ENCODE measurements at regions not wholly inside any gene's neighbourhood (a gene's known extent, or its start where the extent isn't known, plus 50 kb on each side); places are given as distances from the start of the nearest gene placed in this dataset.
A peak's percentile ranks its signal among the peaks of the same experiment; 100 is the strongest.

DNA sequence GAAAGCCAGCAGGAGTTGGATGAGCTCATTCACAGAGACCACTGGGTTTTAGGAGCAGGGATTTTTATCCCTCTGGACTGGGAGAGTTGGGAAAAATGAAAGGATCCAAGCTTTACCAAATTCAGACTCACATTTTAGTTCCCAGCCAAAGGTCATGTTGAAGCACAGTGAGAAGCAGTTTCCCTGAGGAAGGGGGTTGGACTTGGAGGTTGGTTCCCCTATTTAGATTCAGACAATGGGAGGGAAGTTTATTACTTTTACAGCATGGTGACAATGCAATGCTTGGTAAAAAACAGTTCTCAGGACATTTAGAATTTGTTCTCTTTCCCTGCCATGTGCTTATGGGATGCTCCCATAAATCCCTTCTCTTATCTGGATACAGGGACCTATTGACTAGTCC lies 57.3 kb upstream of the ZNF648 start:
- no peak for TF ChIP-seq CTCF (IDR thresholded peaks at IDR 0.05; ENCODE audit: control extremely low read depth, extremely low read depth)
- ATAC-seq (ENCODE audit: insufficient read depth, low FRiP score) (no peak), DNase-seq (no peak)
- Histone ChIP-seq H3K9ac (ENCODE audit: insufficient read depth in 1 of 2, low read length in 2 of 2) (no peak overlapping the region), H3K27me3 (ENCODE audit: control insufficient read depth in 3 of 3, insufficient read depth in 3 of 3, low read length in 2 of 3) (no peaks in the 10 kb centered on the region), H3K4me3 (no peak overlapping the region), H3K4me1 (ENCODE audit: control insufficient read depth in 5 of 5, insufficient read depth in 5 of 5, low read length in 5 of 5) (peaks cover 0 to 8% (median 4%) of the 10 kb centered on the region in 5 donors), H3K9me3 (ENCODE audit: control insufficient read depth in 4 of 4, insufficient read depth in 3 of 4, low read length in 3 of 4) (no peaks in the 10 kb centered on the region), H3K27ac (ENCODE audit: low read depth in 1 of 2, low read length in 1 of 2) (no peak overlapping the region), H3K36me3 (ENCODE audit: control insufficient read depth in 4 of 4, insufficient read depth in 4 of 4, low read length in 4 of 4) (no peaks in the 10 kb centered on the region)

DNA sequence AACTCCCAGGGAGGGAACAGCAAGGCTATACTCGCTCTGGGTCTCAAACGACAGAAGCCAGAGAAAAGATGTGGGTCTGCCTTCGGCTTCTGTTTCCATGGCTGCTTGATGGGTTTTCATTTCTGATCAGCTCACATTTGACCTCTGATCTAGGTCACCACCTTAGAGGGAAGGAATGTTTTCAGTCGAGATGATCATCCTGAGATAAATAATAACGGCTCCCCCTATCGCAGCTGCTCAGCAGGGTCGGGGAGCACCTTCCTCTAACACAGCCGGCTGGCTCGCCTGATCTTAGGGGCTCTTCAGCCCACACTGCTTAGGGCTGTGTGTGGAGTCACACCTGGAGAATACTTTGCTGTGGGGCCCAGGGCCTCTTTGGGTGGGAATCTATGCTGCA lies 53.1 kb upstream of the ZNF648 start:
- WGBS, 2 donors = 59 to 64% methylated on average over 9 of the region's 9 CpGs
- no peak for ATAC-seq (ENCODE audit: insufficient read depth, low FRiP score)
- peaks cover 0 to 4% (median 0%) of the 10 kb centered on the region in 5 donors for H3K4me1 ChIP-seq (ENCODE audit: control insufficient read depth in 5 of 5, insufficient read depth in 5 of 5, low read length in 5 of 5)
- H3K9ac ChIP-seq (ENCODE audit: insufficient read depth in 1 of 2, low read length in 2 of 2) = no peak overlapping the region
- H3K27me3 ChIP-seq (ENCODE audit: control insufficient read depth in 3 of 3, insufficient read depth in 3 of 3, low read length in 2 of 3) = no peaks in the 10 kb centered on the region
- H3K27ac ChIP-seq (ENCODE audit: low read depth in 1 of 2, low read length in 1 of 2) = no peak overlapping the region
- no peaks in the 10 kb centered on the region for H3K9me3 ChIP-seq (ENCODE audit: control insufficient read depth in 4 of 4, insufficient read depth in 3 of 4, low read length in 3 of 4)
- H3K36me3 ChIP-seq (ENCODE audit: control insufficient read depth in 4 of 4, insufficient read depth in 4 of 4, low read length in 4 of 4) = no peaks in the 10 kb centered on the region
- no peak for DNase-seq
- H3K4me3 ChIP-seq = no peak overlapping the region
- no peak for TF ChIP-seq CTCF (IDR thresholded peaks at IDR 0.05; ENCODE audit: control extremely low read depth, extremely low read depth)

DNA sequence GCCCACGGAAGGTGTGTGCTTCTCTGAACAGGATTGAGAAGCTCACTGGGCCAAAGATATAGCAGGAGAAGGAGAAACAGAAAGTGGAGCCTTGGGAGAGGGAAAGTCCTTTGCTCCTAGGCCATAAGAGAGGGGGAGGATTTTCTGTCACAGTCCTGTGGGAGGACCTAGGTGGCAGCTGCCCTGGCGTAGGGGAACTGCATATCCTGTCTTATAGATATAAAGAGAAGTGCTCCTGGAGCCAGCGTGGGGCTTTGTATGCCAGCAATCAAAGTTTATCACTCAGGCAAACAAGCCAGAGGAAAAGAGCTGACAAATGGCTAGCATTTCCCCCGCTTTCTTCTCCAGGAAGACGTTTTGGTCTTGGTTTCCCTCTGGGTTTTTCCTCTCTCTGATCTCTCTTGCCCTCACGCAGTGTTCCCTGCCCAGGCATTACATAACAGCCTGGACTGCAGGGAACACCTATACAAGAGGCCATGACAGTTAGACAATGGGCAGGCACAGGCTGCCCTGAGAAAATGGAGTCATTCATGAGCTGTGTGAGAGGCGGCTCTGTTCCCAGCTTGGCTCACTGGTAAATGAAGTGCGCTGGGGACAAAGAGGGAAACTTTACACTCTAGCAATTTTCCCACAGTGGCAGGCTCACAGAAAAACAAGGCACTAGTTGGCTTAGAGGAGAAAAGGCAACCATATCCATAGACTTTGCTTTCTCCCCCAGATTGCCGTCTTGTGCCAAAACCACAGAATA lies 52.5 kb upstream of the ZNF648 start:
- 39 to 52% methylated on average over 9 of the region's 9 CpGs for WGBS, 2 donors
- Histone ChIP-seq H3K9me3 (ENCODE audit: control insufficient read depth in 4 of 4, insufficient read depth in 3 of 4, low read length in 3 of 4) (no peaks in the 10 kb centered on the region), H3K27ac (ENCODE audit: low read depth in 1 of 2, low read length in 1 of 2) (no peak overlapping the region), H3K4me3 (no peak overlapping the region), H3K27me3 (ENCODE audit: control insufficient read depth in 3 of 3, insufficient read depth in 3 of 3, low read length in 2 of 3) (no peaks in the 10 kb centered on the region), H3K9ac (ENCODE audit: insufficient read depth in 1 of 2, low read length in 2 of 2) (no peak overlapping the region), H3K4me1 (ENCODE audit: control insufficient read depth in 5 of 5, insufficient read depth in 5 of 5, low read length in 5 of 5) (peaks cover 0 to 4% (median 0%) of the 10 kb centered on the region in 5 donors), H3K36me3 (ENCODE audit: control insufficient read depth in 4 of 4, insufficient read depth in 4 of 4, low read length in 4 of 4) (no peaks in the 10 kb centered on the region)
- DNase-seq (peak in 1 of 3 donors; percentile 17), ATAC-seq (ENCODE audit: insufficient read depth, low FRiP score) (no peak)
- no peak for TF ChIP-seq CTCF (IDR thresholded peaks at IDR 0.05; ENCODE audit: control extremely low read depth, extremely low read depth)

- DNase-seq (no peak), ATAC-seq (ENCODE audit: insufficient read depth, low FRiP score) (no peak)
- peaks cover 0 to 4% (median 0%) of the 10 kb centered on the region in 5 donors for H3K4me1 ChIP-seq (ENCODE audit: control insufficient read depth in 5 of 5, insufficient read depth in 5 of 5, low read length in 5 of 5)
- no peaks in the 10 kb centered on the region for H3K36me3 ChIP-seq (ENCODE audit: control insufficient read depth in 4 of 4, insufficient read depth in 4 of 4, low read length in 4 of 4)
- no peak overlapping the region for H3K27ac ChIP-seq (ENCODE audit: low read depth in 1 of 2, low read length in 1 of 2)
- H3K9ac ChIP-seq (ENCODE audit: insufficient read depth in 1 of 2, low read length in 2 of 2) = no peak overlapping the region
- H3K27me3 ChIP-seq (ENCODE audit: control insufficient read depth in 3 of 3, insufficient read depth in 3 of 3, low read length in 2 of 3) = no peaks in the 10 kb centered on the region
- H3K9me3 ChIP-seq (ENCODE audit: control insufficient read depth in 4 of 4, insufficient read depth in 3 of 4, low read length in 3 of 4) = peaks cover 0 to 3% (median under 1%) of the 10 kb centered on the region in 4 donors
- 78 to 80% methylated on average over 5 of the region's 5 CpGs for WGBS, 2 donors
- no peak overlapping the region for H3K4me3 ChIP-seq
- TF ChIP-seq CTCF (IDR thresholded peaks at IDR 0.05; ENCODE audit: control extremely low read depth, extremely low read depth) = no peak
Measured at GRCh38 chr1:182111496-182111895, 50.0 kb upstream of the ZNF648 start.

All from lung (tissue), 11 donors.